ENCODE measurements at regions not wholly inside any gene's neighbourhood (a gene's known extent, or its start where the extent isn't known, plus 50 kb on each side); places are given as distances from the start of the nearest gene placed in this dataset.
A peak's percentile ranks its signal among the peaks of the same experiment; 100 is the strongest.

DNA sequence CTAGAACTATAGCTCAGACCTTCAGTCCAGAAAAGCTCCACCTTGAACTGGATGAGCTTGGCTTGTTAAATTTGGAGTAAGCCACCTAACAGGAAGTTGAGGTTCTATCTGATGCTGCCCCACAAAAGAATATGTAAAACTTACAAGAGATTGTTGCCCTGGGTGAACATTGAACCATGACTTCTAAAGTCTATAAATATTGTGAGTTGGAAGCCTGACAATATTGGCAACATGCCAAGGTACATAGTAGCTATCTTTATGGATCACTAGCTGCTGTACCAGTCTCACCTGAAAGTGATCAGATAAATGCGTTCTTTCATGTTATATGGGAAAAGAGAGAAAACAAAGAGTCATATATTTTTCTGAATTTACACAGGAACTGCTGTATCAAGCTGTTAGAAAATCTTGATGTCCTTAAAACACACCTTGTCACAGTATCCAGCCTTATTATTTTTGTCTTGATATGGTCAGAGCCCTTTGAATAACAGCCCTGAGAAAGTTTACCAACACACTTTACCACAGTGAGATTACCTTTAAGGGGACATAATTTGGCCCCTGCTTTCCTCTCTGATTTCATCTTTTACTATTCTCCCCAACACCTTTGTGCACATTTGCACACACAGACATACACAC lies 92.0 kb downstream of the LSMEM1 start:
- CTCF ChIA-PET (ENCODE audit: low intra/inter-chr PET ratio), result no interaction called here
- peak overlapping the region; percentile 5; the same call in 1 of the 3 replicates for H3K27ac ChIP-seq (ENCODE audit: extremely low read depth, low read depth, low read length)
- FAIRE-seq, result no peak
- TF ChIP-seq NR4A1 (CRISPR knock-in tag; IDR thresholded peaks at IDR 0.05), result no peak
- no peak for TF ChIP-seq NR4A1 (tag; IDR thresholded peaks at IDR 0.05)
- TF ChIP-seq SETDB1 (IDR thresholded peaks at IDR 0.05; ENCODE audit: low read length), result no peak
- TF ChIP-seq ETV5 (CRISPR knock-in tag; IDR thresholded peaks at IDR 0.05; ENCODE audit: low read depth), result no peak
- 0 out of 2 replicates have a peak, but pooled peaks have one; percentile 31 for TF ChIP-seq CBFA2T3 (IDR thresholded peaks at IDR 0.05)
- TF ChIP-seq CSDE1 (IDR thresholded peaks at IDR 0.05), result no peak
- TF ChIP-seq, protein P1, sequence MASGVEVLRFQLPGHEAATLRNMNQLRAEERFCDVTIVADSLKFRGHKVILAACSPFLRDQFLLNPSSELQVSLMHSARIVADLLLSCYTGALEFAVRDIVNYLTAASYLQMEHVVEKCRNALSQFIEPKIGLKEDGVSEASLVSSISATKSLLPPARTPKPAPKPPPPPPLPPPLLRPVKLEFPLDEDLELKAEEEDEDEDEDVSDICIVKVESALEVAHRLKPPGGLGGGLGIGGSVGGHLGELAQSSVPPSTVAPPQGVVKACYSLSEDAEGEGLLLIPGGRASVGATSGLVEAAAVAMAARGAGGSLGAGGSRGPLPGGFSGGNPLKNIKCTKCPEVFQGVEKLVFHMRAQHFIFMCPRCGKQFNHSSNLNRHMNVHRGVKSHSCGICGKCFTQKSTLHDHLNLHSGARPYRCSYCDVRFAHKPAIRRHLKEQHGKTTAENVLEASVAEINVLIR (CRISPR knock-in tag; IDR thresholded peaks at IDR 0.05), result no peak
- TF ChIP-seq PHF20 (IDR thresholded peaks at IDR 0.05; ENCODE audit: partially characterized antibody), result no peak
- peak; percentile 28; the same call in 1 of the 2 replicates for TF ChIP-seq ZEB2 (IDR thresholded peaks at IDR 0.05)
- no peak for TF ChIP-seq SPI1 (IDR thresholded peaks at IDR 0.05; ENCODE audit: borderline replicate concordance, low read depth, low read length)
- TF ChIP-seq SOX6 (IDR thresholded peaks at IDR 0.05), result 0 out of 2 replicates have a peak, but pooled peaks have one; percentile 16
- TF ChIP-seq, protein P2, sequence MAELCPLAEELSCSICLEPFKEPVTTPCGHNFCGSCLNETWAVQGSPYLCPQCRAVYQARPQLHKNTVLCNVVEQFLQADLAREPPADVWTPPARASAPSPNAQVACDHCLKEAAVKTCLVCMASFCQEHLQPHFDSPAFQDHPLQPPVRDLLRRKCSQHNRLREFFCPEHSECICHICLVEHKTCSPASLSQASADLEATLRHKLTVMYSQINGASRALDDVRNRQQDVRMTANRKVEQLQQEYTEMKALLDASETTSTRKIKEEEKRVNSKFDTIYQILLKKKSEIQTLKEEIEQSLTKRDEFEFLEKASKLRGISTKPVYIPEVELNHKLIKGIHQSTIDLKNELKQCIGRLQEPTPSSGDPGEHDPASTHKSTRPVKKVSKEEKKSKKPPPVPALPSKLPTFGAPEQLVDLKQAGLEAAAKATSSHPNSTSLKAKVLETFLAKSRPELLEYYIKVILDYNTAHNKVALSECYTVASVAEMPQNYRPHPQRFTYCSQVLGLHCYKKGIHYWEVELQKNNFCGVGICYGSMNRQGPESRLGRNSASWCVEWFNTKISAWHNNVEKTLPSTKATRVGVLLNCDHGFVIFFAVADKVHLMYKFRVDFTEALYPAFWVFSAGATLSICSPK (IDR thresholded peaks at IDR 0.05; ENCODE audit: borderline replicate concordance), result no peak
- TF ChIP-seq BRF1 (IDR thresholded peaks at IDR 0.05; ENCODE audit: borderline replicate concordance, extremely low read depth, insufficient read length), result no peak
- TF ChIP-seq RAD21 (CRISPR knock-in tag; conservative IDR thresholded peaks at IDR 0.05 in 1 of 2, IDR thresholded peaks at IDR 0.05 in 1 of 2), result peak in 1 of 2 experiments; percentile 21; a peak in 2 of 4 replicates
- TF ChIP-seq ETS2 (tag; IDR thresholded peaks at IDR 0.05; ENCODE audit: borderline replicate concordance, poor library complexity, severe bottlenecking), result no peak
- no peak for TF ChIP-seq ZKSCAN3 (CRISPR knock-in tag; IDR thresholded peaks at IDR 0.05)
- TF ChIP-seq, protein P3, sequence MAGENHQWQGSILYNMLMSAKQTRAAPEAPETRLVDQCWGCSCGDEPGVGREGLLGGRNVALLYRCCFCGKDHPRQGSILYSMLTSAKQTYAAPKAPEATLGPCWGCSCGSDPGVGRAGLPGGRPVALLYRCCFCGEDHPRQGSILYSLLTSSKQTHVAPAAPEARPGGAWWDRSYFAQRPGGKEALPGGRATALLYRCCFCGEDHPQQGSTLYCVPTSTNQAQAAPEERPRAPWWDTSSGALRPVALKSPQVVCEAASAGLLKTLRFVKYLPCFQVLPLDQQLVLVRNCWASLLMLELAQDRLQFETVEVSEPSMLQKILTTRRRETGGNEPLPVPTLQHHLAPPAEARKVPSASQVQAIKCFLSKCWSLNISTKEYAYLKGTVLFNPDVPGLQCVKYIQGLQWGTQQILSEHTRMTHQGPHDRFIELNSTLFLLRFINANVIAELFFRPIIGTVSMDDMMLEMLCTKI (IDR thresholded peaks at IDR 0.05; ENCODE audit: partially characterized antibody), result no peak
- peak; percentile 42 for TF ChIP-seq RFX1 (IDR thresholded peaks at IDR 0.05)
- TF ChIP-seq, protein P4, sequence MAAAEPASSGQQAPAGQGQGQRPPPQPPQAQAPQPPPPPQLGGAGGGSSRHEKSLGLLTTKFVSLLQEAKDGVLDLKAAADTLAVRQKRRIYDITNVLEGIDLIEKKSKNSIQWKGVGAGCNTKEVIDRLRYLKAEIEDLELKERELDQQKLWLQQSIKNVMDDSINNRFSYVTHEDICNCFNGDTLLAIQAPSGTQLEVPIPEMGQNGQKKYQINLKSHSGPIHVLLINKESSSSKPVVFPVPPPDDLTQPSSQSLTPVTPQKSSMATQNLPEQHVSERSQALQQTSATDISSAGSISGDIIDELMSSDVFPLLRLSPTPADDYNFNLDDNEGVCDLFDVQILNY (CRISPR knock-in tag; IDR thresholded peaks at IDR 0.05), result no peak

More for the DNA sequence above, 92.0 kb downstream of the LSMEM1 start:
- DNase-seq (ENCODE audit: extremely low read depth in 1 of 4, low spot score in 3 of 4) (peak in 1 of 4 experiments; percentile 44), ATAC-seq (no peak)
- BruUV-seq (replicated peaks), result no TSS peak
- no peaks in the 10 kb centered on the region for H3K27me3 ChIP-seq (ENCODE audit: control insufficient read depth in 2 of 2, insufficient read depth in 2 of 2, low read length in 2 of 2)
- peaks cover 4 to 29% of the 10 kb centered on the region in 2 experiments; a peak in 4 of 5 replicates for H3K4me1 ChIP-seq (replicated peaks in 1 of 2; ENCODE audit: control insufficient read depth in 2 of 2, insufficient read depth in 2 of 2, low read length in 2 of 2)
- POLR2A ChIA-PET, result interaction anchor here (0.6 to 1.2 kb wide), 2 partner anchors 13 to 55 kb away, joined by 4 read pairs; no protein-coding TSS in a partner anchor
- no peak overlapping the region for H2AFZ ChIP-seq (ENCODE audit: low read depth, low read length)
- H3K9me1 ChIP-seq (ENCODE audit: control insufficient read depth, insufficient read depth, low read length), result no peaks in the 10 kb centered on the region
- no peak overlapping the region for H3K4me2 ChIP-seq (ENCODE audit: insufficient read depth, low read length)
- intact Hi-C loops (cut with micrococcal nuclease) (loop anchor here (2.0 kb wide), 1 partner anchor 218 kb away; the partner anchor contains the start of gene TMEM168), in situ Hi-C loops (cut with MboI) (no loop called here)
- H3K79me2 ChIP-seq (ENCODE audit: control insufficient read depth, insufficient read depth, low read length), result no peaks in the 10 kb centered on the region
- no peaks in the 10 kb centered on the region; the same call in none of the 2 replicates for H3K9me3 ChIP-seq (replicated peaks; ENCODE audit: control insufficient read depth, insufficient read depth, low read depth, low read length)
- no peaks in the 10 kb centered on the region for H3K36me3 ChIP-seq (ENCODE audit: control insufficient read depth, insufficient read depth, low read length)
- 4% methylated on average over 1 of the region's 1 CpG for WGBS (ENCODE audit: insufficient coverage, low coverage, missing lambda C conversion rate)
- no peaks in the 10 kb centered on the region for H4K20me1 ChIP-seq (replicated peaks; ENCODE audit: control insufficient read depth, insufficient read depth, low read length)
- H3K4me3 ChIP-seq, result no peak overlapping the region
- H3K9ac ChIP-seq (ENCODE audit: insufficient read depth in 1 of 2, low read depth in 2 of 2, low read length in 2 of 2), result no peak overlapping the region
